Gastroesophageal sphincter (tissue), 4 donors: ENCODE measurements at regions not wholly inside any gene's neighbourhood (a gene's known extent, or its start where the extent isn't known, plus 50 kb on each side); places are given as distances from the start of the nearest gene placed in this dataset.

Source experiments
- ATAC-seq: fragments of 150-250 bp; one replicate; pipeline ENCODE4 v1.9.1; 2016; ENCODE audit warnings: mild to moderate bottlenecking, moderate library complexity
- H3K27ac ChIP-seq, 4 donors: fragments of 200-600 bp; sonication (generic) in 3 of 4; 1 replicate in 3 of 4; 2 replicates in 1 of 4; pipeline ENCODE4 v1.5.1; 2016 to 2019
- H3K27me3 ChIP-seq: fragments of 200-600 bp; sonication (generic); one replicate; pipeline ENCODE4 v1.5.1; 2019
- H3K36me3 ChIP-seq, 2 donors: fragments of 200-600 bp; sonication (generic); one replicate each; pipeline ENCODE4 v1.5.1; 2019; ENCODE audit warnings: control low read depth in 1 of 2
- H3K4me1 ChIP-seq, 3 donors: fragments of 200-600 bp; sonication (generic); 1 replicate in 2 of 3; 2 replicates in 1 of 3; pipeline ENCODE4 v1.5.1; 2016 to 2019; ENCODE audit warnings: control low read depth in 2 of 3
- H3K4me3 ChIP-seq, 2 donors: fragments of 200-600 bp; sonication (generic); one replicate each; pipeline ENCODE4 v1.5.1; 2019; ENCODE audit warnings: mild to moderate bottlenecking in 1 of 2, moderate library complexity in 1 of 2
- H3K9me3 ChIP-seq, 3 donors: fragments of 200-600 bp; sonication (generic); one replicate each; pipeline ENCODE4 v1.5.1; 2017 to 2019; ENCODE audit warnings: control low read depth in 2 of 3
- CTCF ChIP-seq, 4 experiments: fragments of 200-600 bp in 2 of 4; fragments of 450-650 bp in 2 of 4; sonication (generic) in 1 of 4; IDR thresholded peaks; one replicate each; pipeline ENCODE4 v1.5.1; 2017 to 2019; ENCODE audit warnings: antibody characterized with exemption in 4 of 4, mild to moderate bottlenecking in 2 of 4, moderate library complexity in 2 of 4
- EP300 ChIP-seq: sonication (generic); formaldehyde crosslinking; IDR thresholded peaks from one replicate; pipeline ENCODE4 v1.6.1; 2017; ENCODE audit warnings: antibody characterized with exemption, mild to moderate bottlenecking
- POLR2A ChIP-seq, 2 donors: fragments of 450-650 bp; IDR thresholded peaks; one replicate each; pipeline ENCODE4 v1.6.1; 2017; ENCODE audit warnings: antibody characterized with exemption in 2 of 2, mild to moderate bottlenecking in 2 of 2, moderate library complexity in 1 of 2
- POLR2AphosphoS5 ChIP-seq: sonication (generic); formaldehyde crosslinking; IDR thresholded peaks from one replicate; pipeline ENCODE4 v1.6.1; 2017; ENCODE audit warnings: antibody characterized with exemption
- WGBS, 2 donors: methylation state at CpG; one replicate each; pipeline ENCODE4 v1.1.5; 2018; ENCODE audit warnings: low coverage in 1 of 2; 5-methylcytosine and 5-hydroxymethylcytosine counted together

DNA sequence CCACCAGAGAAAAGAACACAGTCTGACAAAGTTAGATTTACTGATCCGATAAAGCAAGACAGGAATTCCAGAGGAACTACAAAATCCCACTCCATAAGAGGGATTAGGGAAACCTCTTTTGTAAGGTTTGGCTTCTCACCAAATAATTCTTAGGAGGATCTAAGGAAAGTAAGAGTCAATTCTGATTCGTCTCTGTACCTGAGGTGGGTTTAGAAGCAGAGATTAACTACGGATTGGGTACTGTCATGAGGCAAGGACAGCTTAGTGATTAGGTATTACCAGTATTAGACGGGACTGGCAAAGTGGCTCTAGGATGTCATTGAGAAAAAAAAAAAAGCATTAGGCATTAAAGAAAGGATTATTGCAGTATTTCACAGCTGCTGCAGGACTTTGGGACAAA lies 371.7 kb upstream of the BRINP3 start:
- no peak for ATAC-seq
- no peak for TF ChIP-seq EP300
- TF ChIP-seq POLR2A (IDR thresholded peaks at IDR 0.05) = no peak
- TF ChIP-seq CTCF (IDR thresholded peaks at IDR 0.05) = no peak
- no peak for TF ChIP-seq POLR2AphosphoS5
- Histone ChIP-seq H3K4me3 (no peak overlapping the region), H3K36me3 (no peaks in the 10 kb centered on the region), H3K4me1 (no peaks in the 10 kb centered on the region), H3K27ac (no peak overlapping the region), H3K9me3 (no peaks in the 10 kb centered on the region), H3K27me3 (no peaks in the 10 kb centered on the region)
- 55 to 59% methylated on average over 4 of the region's 4 CpGs for WGBS, 2 donors

DNA sequence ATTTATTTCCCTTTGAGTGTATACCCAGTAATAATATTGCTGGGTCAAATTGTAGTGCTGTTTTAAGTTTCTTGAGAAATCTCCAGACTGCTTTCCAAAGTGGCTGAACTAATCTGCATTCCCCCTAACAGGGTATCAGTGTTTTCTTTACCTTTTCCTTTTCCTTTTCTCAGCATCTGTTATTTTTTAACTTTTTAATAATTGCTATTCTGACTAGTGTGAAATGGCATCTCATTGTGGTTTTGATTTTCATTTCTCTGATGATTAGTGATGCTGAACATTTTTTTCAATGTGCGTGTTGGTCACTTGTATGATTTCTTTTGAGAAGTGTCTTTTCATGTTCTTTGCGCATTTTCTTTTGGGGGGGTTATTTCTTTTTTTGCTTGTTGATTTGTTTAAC lies 374.9 kb upstream of the BRINP3 start:
- ATAC-seq = no peak
- Histone ChIP-seq H3K27me3 (no peaks in the 10 kb centered on the region), H3K27ac (no peak overlapping the region), H3K36me3 (no peaks in the 10 kb centered on the region), H3K4me3 (no peak overlapping the region), H3K4me1 (no peaks in the 10 kb centered on the region), H3K9me3 (no peaks in the 10 kb centered on the region)
- 96% methylated on average over 2 of the region's 2 CpGs; no CpG with 5 or more reads in 1 of the 2 donors for WGBS, 2 donors
- no peak for TF ChIP-seq POLR2AphosphoS5
- no peak for TF ChIP-seq POLR2A (IDR thresholded peaks at IDR 0.05)
- TF ChIP-seq CTCF (IDR thresholded peaks at IDR 0.05) = no peak
- no peak for TF ChIP-seq EP300

GRCh38 chr1:190858140-190858539 lies 380.5 kb upstream of the BRINP3 start:
- no peak for TF ChIP-seq POLR2AphosphoS5
- no peak for TF ChIP-seq CTCF (IDR thresholded peaks at IDR 0.05)
- TF ChIP-seq POLR2A (IDR thresholded peaks at IDR 0.05) = no peak
- TF ChIP-seq EP300 = no peak
- H3K9me3 ChIP-seq = no peaks in the 10 kb centered on the region
- no peaks in the 10 kb centered on the region for H3K36me3 ChIP-seq
- no peaks in the 10 kb centered on the region for H3K4me1 ChIP-seq
- H3K27ac ChIP-seq = no peak overlapping the region
- 84 to 100% methylated on average over 2 of the region's 2 CpGs for WGBS, 2 donors
- no peak overlapping the region for H3K4me3 ChIP-seq
- no peaks in the 10 kb centered on the region for H3K27me3 ChIP-seq
- no peak for ATAC-seq

DNA sequence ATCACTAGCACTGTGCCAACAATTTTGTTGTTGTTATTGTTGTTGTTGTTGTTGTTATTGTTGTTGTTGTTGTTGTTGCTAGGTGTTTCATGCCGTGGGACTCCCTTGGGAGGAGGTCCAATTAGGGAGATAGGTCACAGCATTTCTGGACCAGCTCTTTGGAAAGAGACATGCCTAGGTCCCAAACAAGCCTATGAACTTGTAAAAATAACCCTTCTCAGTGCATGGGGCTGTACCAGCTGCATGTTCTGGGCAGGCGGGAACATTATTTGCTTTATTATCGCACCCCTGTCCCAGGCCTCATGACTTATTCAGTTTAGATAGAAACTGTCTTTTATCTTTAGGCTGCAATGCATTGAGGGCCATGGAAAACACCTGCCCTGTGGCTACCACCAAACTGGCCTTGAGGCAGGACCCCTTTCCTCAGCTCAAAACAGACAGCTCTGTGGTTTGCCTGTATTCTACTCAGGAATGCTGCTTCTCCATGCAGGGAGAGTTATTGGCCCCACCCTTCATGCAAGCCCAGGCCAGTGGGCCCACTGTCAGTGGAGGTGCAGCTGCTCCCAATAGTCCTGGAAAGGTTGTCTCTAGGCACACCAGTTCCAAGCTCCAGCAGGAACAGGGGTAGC lies 386.5 kb upstream of the BRINP3 start:
- no peaks in the 10 kb centered on the region for H3K36me3 ChIP-seq
- no peak for ATAC-seq

More for the DNA sequence above, 386.5 kb upstream of the BRINP3 start:
- no peaks in the 10 kb centered on the region for H3K9me3 ChIP-seq
- no peaks in the 10 kb centered on the region for H3K27me3 ChIP-seq
- H3K27ac ChIP-seq = no peak overlapping the region
- TF ChIP-seq POLR2A (IDR thresholded peaks at IDR 0.05) (no peak), POLR2AphosphoS5 (no peak), EP300 (no peak), CTCF (IDR thresholded peaks at IDR 0.05) (no peak)
- H3K4me3 ChIP-seq = no peak overlapping the region
- H3K4me1 ChIP-seq = no peaks in the 10 kb centered on the region
- 23 to 67% methylated on average over 2 to 3 of the region's 3 CpGs for WGBS, 2 donors
